ENCODE measurements at regions not wholly inside any gene's neighbourhood (a gene's known extent, or its start where the extent isn't known, plus 50 kb on each side); places are given as distances from the start of the nearest gene placed in this dataset.

GRCh38 chr13:111654531-111654930 is 334.1 kb downstream of the TEX29 start:
- Histone ChIP-seq H4K20me1 (ENCODE audit: insufficient read depth, low read length) (no peaks in the 10 kb centered on the region), H3K79me2 (ENCODE audit: insufficient read depth, low read length) (no peaks in the 10 kb centered on the region), H3K4me2 (replicated peaks; ENCODE audit: extremely low read depth, low read length, poor library complexity, severe bottlenecking) (no peak overlapping the region), H2AFZ (ENCODE audit: insufficient read depth, low read depth, low read length, poor library complexity, severe bottlenecking) (no peak overlapping the region), H3K9me3 (replicated peaks in 1 of 2; ENCODE audit: control insufficient read depth in 1 of 2, insufficient read depth in 1 of 2, low read length in 2 of 2) (no peaks in the 10 kb centered on the region), H3K27me3 (ENCODE audit: control insufficient read depth in 2 of 2, insufficient read depth in 2 of 2, low read length in 2 of 2) (peaks cover 0 to 2% of the 10 kb centered on the region in 2 donors), H3K4me1 (ENCODE audit: control insufficient read depth in 1 of 2, insufficient read depth in 2 of 2, low read length in 2 of 2) (no peaks in the 10 kb centered on the region), H3K4me3 (replicated peaks in 1 of 3; ENCODE audit: low read depth in 2 of 3, low read length in 3 of 3) (no peak overlapping the region), H3K36me3 (replicated peaks in 1 of 2; ENCODE audit: control insufficient read depth in 1 of 2, insufficient read depth in 2 of 2, low read length in 2 of 2) (no peaks in the 10 kb centered on the region), H3K9ac (ENCODE audit: insufficient read depth, low read length, poor library complexity, severe bottlenecking) (no peak overlapping the region), H3K27ac (ENCODE audit: low read depth in 1 of 2, low read length in 2 of 2) (no peak overlapping the region)
- Mint-ChIP-seq H3K4me3 (no peak overlapping the region), H3K4me1 (no peaks in the 10 kb centered on the region), H3K36me3 (no peaks in the 10 kb centered on the region), H3K27me3 (ENCODE audit: low read depth in 3 of 3) (peaks cover 3 to 4% (median 4%) of the 10 kb centered on the region in 3 donors), H3K9me3 (peaks cover 0 to 2% (median 0%) of the 10 kb centered on the region in 7 donors), H3K27ac (no peak overlapping the region)
- DNase-seq = no peak
- WGBS (ENCODE audit: insufficient coverage) = 95% methylated on average over 8 of the region's 8 CpGs
- TF ChIP-seq CTCF (IDR thresholded peaks at IDR 0.05) = no peak
- intact Hi-C loops (cut with micrococcal nuclease) = no loop called here

- no peaks in the 10 kb centered on the region for H3K4me1 ChIP-seq (ENCODE audit: control insufficient read depth in 1 of 2, insufficient read depth in 2 of 2, low read length in 2 of 2)
- H3K27ac Mint-ChIP-seq = no peak overlapping the region
- intact Hi-C loops (cut with micrococcal nuclease) = no loop called here
- no peak overlapping the region for H3K9ac ChIP-seq (ENCODE audit: insufficient read depth, low read length, poor library complexity, severe bottlenecking)
- H3K27ac ChIP-seq (ENCODE audit: low read depth in 1 of 2, low read length in 2 of 2) = no peak overlapping the region
- H3K9me3 ChIP-seq (replicated peaks in 1 of 2; ENCODE audit: control insufficient read depth in 1 of 2, insufficient read depth in 1 of 2, low read length in 2 of 2) = no peaks in the 10 kb centered on the region
- no peaks in the 10 kb centered on the region for H3K79me2 ChIP-seq (ENCODE audit: insufficient read depth, low read length)
- no peaks in the 10 kb centered on the region for H3K36me3 ChIP-seq (replicated peaks in 1 of 2; ENCODE audit: control insufficient read depth in 1 of 2, insufficient read depth in 2 of 2, low read length in 2 of 2)
- H3K4me2 ChIP-seq (replicated peaks; ENCODE audit: extremely low read depth, low read length, poor library complexity, severe bottlenecking) = no peak overlapping the region
- peaks cover 1 to 5% (median 3%) of the 10 kb centered on the region in 3 donors for H3K27me3 Mint-ChIP-seq (ENCODE audit: low read depth in 3 of 3)
- H3K9me3 Mint-ChIP-seq = peaks cover 0 to 2% (median 0%) of the 10 kb centered on the region in 7 donors
- H3K4me1 Mint-ChIP-seq = no peaks in the 10 kb centered on the region
- 84% methylated on average over 16 of the region's 19 CpGs for WGBS (ENCODE audit: insufficient coverage)
- no peak overlapping the region for H3K4me3 ChIP-seq (replicated peaks in 1 of 3; ENCODE audit: low read depth in 2 of 3, low read length in 3 of 3)
- no peaks in the 10 kb centered on the region for H4K20me1 ChIP-seq (ENCODE audit: insufficient read depth, low read length)
- no peak overlapping the region for H3K4me3 Mint-ChIP-seq
- TF ChIP-seq CTCF (IDR thresholded peaks at IDR 0.05) = no peak
- DNase-seq = no peak
- H3K27me3 ChIP-seq (ENCODE audit: control insufficient read depth in 2 of 2, insufficient read depth in 2 of 2, low read length in 2 of 2) = no peaks in the 10 kb centered on the region
- H3K36me3 Mint-ChIP-seq = no peaks in the 10 kb centered on the region
- no peak overlapping the region for H2AFZ ChIP-seq (ENCODE audit: insufficient read depth, low read depth, low read length, poor library complexity, severe bottlenecking)
Measured at GRCh38 chr13:111656439-111656838, 336.0 kb downstream of the TEX29 start.

Data from CD14-positive monocyte (primary cell).